Caco-2 (cell line): ENCODE measurements at regions not wholly inside any gene's neighbourhood (a gene's known extent, or its start where the extent isn't known, plus 50 kb on each side); places are given as distances from the start of the nearest gene placed in this dataset.

Experiments
- BruUV-seq: library from RNA; stranded (reverse); fragments of 400-500 nt; replicated peaks from 2 replicates; lab custom pipeline; 2021; lab: Mats Ljungman, UMichigan
- CTCF ChIA-PET: fragments of 300-600 bp; sonication (Branson Sonifier 250); formaldehyde crosslinking; loops from one replicate; lab custom pipeline; 2022; ENCODE audit warnings: antibody characterized with exemption; lab: Charles Lee
- POLR2A ChIA-PET: fragments of 300-600 bp; sonication (Branson Sonifier 250); formaldehyde crosslinking; loops from one replicate; lab custom pipeline; 2022; ENCODE audit warnings: antibody characterized with exemption; lab: Charles Lee
- DNase-seq, 2 experiments: peaks; one replicate each; pipeline versions ENCODE4 v3.0.0 to v3.0.0-alpha.2; 2020 to 2022
- H3K27me3 ChIP-seq: replicated peaks from 2 replicates; pipeline ENCODE4 v1.6.0; 2011; ENCODE audit warnings: low read length; ENCODE audit not compliant: control insufficient read depth, insufficient read depth
- H3K36me3 ChIP-seq: 2 replicates; pipeline ENCODE4 v1.5.1; 2011; ENCODE audit warnings: low read length; ENCODE audit not compliant: control insufficient read depth, insufficient read depth
- H3K4me1 ChIP-seq: fragments of 250-450 bp; sonication (Bioruptor Pico); 2 replicates; pipeline ENCODE4 v1.5.1; 2020; ENCODE audit warnings: mild to moderate bottlenecking
- H3K4me3 ChIP-seq: 2 replicates; pipeline ENCODE4 v1.5.1; 2011; ENCODE audit warnings: low read depth, mild to moderate bottlenecking, control low read depth, low read length
- H3K9me3 ChIP-seq: fragments of 250-450 bp; sonication (Bioruptor Pico); 2 replicates; pipeline ENCODE4 v1.5.1; 2020; ENCODE audit warnings: mild to moderate bottlenecking, moderate library complexity
- H3K27ac Mint-ChIP-seq: one replicate; pipeline ENCODE4 v1.8.0; 2022; ENCODE audit warnings: mixed read lengths; ENCODE audit not compliant: unreplicated experiment
- H3K27me3 Mint-ChIP-seq: one replicate; pipeline ENCODE4 v1.8.0; 2022; ENCODE audit warnings: mixed read lengths; ENCODE audit not compliant: insufficient read depth, unreplicated experiment
- H3K36me3 Mint-ChIP-seq: one replicate; pipeline ENCODE4 v1.8.0; 2022; ENCODE audit warnings: mild to moderate bottlenecking, mixed read lengths; ENCODE audit not compliant: insufficient read depth, unreplicated experiment
- H3K4me1 Mint-ChIP-seq: one replicate; pipeline ENCODE4 v1.8.0; 2022; ENCODE audit warnings: low read depth, mixed read lengths; ENCODE audit not compliant: unreplicated experiment
- H3K4me3 Mint-ChIP-seq: one replicate; pipeline ENCODE4 v1.8.0; 2022; ENCODE audit warnings: mild to moderate bottlenecking, moderate library complexity, mixed read lengths; ENCODE audit not compliant: unreplicated experiment
- H3K9me3 Mint-ChIP-seq: one replicate; pipeline ENCODE4 v1.8.0; 2022; ENCODE audit warnings: mixed read lengths; ENCODE audit not compliant: unreplicated experiment
- CTCF ChIP-seq, 2 experiments: fragments of 200-600 bp in 1 of 2; IDR thresholded peaks; 1 replicate in 1 of 2; 2 replicates in 1 of 2; pipeline versions ENCODE4 v1.5.1 to v1.8.0; 2011 to 2022; ENCODE audit warnings: antibody characterized with exemption in 1 of 2, control low read depth in 1 of 2, inconsistent platforms in 1 of 2, low read depth in 1 of 2, low read length in 1 of 2, mild to moderate bottlenecking in 1 of 2, moderate library complexity in 1 of 2; ENCODE audit not compliant: insufficient read depth in 1 of 2, severe bottlenecking in 1 of 2, unreplicated experiment in 1 of 2
- intact Hi-C: fragments of 100-400 bp; cut with micrococcal nuclease; formaldehyde crosslinking; loops from one replicate; pipeline ENCODE4 v1.10.0; 2022; ENCODE audit not compliant: unreplicated experiment

GRCh38 chr15:24733659-24734058 is 58.1 kb downstream of the NPAP1 start:
- H3K27me3 Mint-ChIP-seq, result no peaks in the 10 kb centered on the region
- H3K36me3 ChIP-seq, result no peaks in the 10 kb centered on the region
- intact Hi-C loops, result no loop called here

DNA sequence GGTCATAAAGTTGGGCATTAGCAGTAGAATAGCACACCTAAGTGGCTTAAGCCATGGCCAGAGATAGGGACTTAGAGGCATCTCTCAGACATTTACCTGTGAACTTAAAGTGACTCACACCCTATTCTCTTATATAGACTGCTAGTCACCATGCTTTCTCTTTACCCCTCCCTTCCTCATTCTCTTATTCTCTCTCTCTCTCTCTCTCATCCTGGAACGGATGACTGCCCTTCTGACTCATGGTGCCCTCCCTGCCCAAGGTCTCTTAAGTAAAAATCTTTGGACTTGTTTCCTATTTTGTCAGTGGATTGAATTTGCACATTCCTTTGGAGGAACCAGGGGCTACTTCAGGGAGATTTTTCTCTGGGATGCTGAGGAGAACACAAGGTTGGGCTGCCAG is 58.8 kb downstream of the NPAP1 start:
- Histone ChIP-seq H3K9me3 (peaks cover 4% of the 10 kb centered on the region; the same call in 1 of the 2 replicates), H3K27me3 (no peaks in the 10 kb centered on the region), H3K4me3 (no peak overlapping the region), H3K36me3 (no peaks in the 10 kb centered on the region), H3K4me1 (no peaks in the 10 kb centered on the region)
- no TSS peak for BruUV-seq
- H3K4me1 Mint-ChIP-seq, result no peaks in the 10 kb centered on the region
- POLR2A ChIA-PET, result no interaction called here
- CTCF ChIA-PET, result no interaction called here
- intact Hi-C loops, result no loop called here
- no peak overlapping the region for H3K27ac Mint-ChIP-seq
- H3K27me3 Mint-ChIP-seq, result no peaks in the 10 kb centered on the region
- TF ChIP-seq CTCF (IDR thresholded peaks at IDR 0.05; ENCODE audit: insufficient read depth in 1 of 2, low read depth in 1 of 2, low read length in 1 of 2, severe bottlenecking in 1 of 2, unreplicated experiment in 1 of 2), result no peak
- no peak for DNase-seq
- H3K4me3 Mint-ChIP-seq, result no peak overlapping the region
- peaks cover 15% of the 10 kb centered on the region for H3K9me3 Mint-ChIP-seq
- H3K36me3 Mint-ChIP-seq, result no peaks in the 10 kb centered on the region

More at GRCh38 chr15:24733659-24734058, 58.1 kb downstream of the NPAP1 start:
- Mint-ChIP-seq H3K4me1 (no peaks in the 10 kb centered on the region), H3K27ac (no peak overlapping the region), H3K4me3 (no peak overlapping the region), H3K9me3 (peaks cover 15% of the 10 kb centered on the region), H3K36me3 (no peaks in the 10 kb centered on the region)
- Histone ChIP-seq H3K4me3 (no peak overlapping the region), H3K27me3 (no peaks in the 10 kb centered on the region), H3K4me1 (no peaks in the 10 kb centered on the region), H3K9me3 (no peaks in the 10 kb centered on the region)
- TF ChIP-seq CTCF (IDR thresholded peaks at IDR 0.05; ENCODE audit: insufficient read depth in 1 of 2, low read depth in 1 of 2, low read length in 1 of 2, severe bottlenecking in 1 of 2, unreplicated experiment in 1 of 2), result no peak
- no TSS peak for BruUV-seq
- CTCF ChIA-PET, result interaction anchor here (0.6 kb wide), 1 partner anchor 143 kb away, joined by 4 read pairs; no protein-coding TSS in a partner anchor
- POLR2A ChIA-PET, result no interaction called here
- no peak for DNase-seq

- Histone ChIP-seq H3K4me3 (no peak overlapping the region), H3K36me3 (no peaks in the 10 kb centered on the region), H3K27me3 (no peaks in the 10 kb centered on the region), H3K9me3 (peaks cover 9% of the 10 kb centered on the region), H3K4me1 (no peaks in the 10 kb centered on the region)
- DNase-seq, result no peak
- Mint-ChIP-seq H3K4me3 (no peak overlapping the region), H3K27ac (no peak overlapping the region), H3K27me3 (no peaks in the 10 kb centered on the region), H3K36me3 (no peaks in the 10 kb centered on the region), H3K4me1 (no peaks in the 10 kb centered on the region), H3K9me3 (peaks cover 29% of the 10 kb centered on the region)
- TF ChIP-seq CTCF (IDR thresholded peaks at IDR 0.05; ENCODE audit: insufficient read depth in 1 of 2, low read depth in 1 of 2, low read length in 1 of 2, severe bottlenecking in 1 of 2, unreplicated experiment in 1 of 2), result no peak
- no TSS peak for BruUV-seq
- intact Hi-C loops, result no loop called here
- POLR2A ChIA-PET, result no interaction called here
- CTCF ChIA-PET, result no interaction called here
Observed at GRCh38 chr15:24745290-24745689, 69.7 kb downstream of the NPAP1 start.
